RCC 7860 (cell line): ENCODE measurements at regions not wholly inside any gene's neighbourhood (a gene's known extent, or its start where the extent isn't known, plus 50 kb on each side); places are given as distances from the start of the nearest gene placed in this dataset.

ENCODE experiments used
- DNase-seq: peaks from one replicate; pipeline ENCODE4 v3.0.0-alpha.2; 2015; ENCODE audit warnings: low spot score
- FAIRE-seq: peaks from 2 replicates; lab custom pipeline; 2012; peaks lifted over from hg19 to GRCh38; lab: Jason Lieb, UNC

DNA sequence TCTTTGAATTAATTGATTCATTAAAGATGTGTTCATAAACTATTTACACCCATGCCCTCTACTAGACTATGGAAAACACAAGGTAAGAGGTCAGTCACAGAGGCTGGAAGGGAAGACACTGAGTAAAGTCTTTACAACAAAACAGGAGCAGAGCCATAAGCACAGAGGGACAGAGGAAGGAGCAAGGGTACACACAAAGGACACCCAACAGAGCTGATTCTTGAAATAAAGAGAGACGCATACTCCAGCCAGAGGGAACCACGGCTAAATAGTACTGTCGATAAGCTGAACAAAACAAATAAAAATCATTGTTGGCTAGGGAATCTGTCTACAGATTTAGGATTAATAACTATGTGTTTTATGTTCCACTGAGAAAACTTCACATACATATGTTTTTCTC, 289.2 kb downstream of the EFNB2 start:
- DNase-seq (no peak), FAIRE-seq (no peak)

DNA sequence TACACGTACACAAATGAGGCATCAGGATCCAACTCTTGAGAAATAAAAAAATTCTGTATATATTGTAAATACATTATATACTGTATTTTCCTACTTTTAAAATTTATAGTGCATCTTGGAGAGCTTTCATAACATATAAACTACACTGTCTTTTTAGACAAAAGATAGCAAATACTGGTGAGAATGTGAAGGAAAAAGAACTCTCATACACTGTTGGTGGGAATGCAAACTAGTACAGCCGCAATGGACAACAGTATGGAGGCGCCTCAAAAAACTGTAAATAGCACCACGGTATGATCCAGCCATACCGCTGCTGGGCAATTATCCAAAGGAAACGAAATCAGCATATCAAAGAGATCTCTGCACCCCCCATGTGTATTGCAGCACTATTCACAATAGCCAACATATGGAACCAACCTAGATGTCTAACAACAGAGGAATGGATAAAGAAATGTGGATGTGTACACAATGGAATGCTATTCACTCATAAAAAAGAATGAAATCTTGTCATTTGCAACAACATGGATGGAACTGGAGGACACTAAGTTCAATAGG, 292.4 kb downstream of the EFNB2 start:
- FAIRE-seq: no peak
- DNase-seq: no peak

DNA sequence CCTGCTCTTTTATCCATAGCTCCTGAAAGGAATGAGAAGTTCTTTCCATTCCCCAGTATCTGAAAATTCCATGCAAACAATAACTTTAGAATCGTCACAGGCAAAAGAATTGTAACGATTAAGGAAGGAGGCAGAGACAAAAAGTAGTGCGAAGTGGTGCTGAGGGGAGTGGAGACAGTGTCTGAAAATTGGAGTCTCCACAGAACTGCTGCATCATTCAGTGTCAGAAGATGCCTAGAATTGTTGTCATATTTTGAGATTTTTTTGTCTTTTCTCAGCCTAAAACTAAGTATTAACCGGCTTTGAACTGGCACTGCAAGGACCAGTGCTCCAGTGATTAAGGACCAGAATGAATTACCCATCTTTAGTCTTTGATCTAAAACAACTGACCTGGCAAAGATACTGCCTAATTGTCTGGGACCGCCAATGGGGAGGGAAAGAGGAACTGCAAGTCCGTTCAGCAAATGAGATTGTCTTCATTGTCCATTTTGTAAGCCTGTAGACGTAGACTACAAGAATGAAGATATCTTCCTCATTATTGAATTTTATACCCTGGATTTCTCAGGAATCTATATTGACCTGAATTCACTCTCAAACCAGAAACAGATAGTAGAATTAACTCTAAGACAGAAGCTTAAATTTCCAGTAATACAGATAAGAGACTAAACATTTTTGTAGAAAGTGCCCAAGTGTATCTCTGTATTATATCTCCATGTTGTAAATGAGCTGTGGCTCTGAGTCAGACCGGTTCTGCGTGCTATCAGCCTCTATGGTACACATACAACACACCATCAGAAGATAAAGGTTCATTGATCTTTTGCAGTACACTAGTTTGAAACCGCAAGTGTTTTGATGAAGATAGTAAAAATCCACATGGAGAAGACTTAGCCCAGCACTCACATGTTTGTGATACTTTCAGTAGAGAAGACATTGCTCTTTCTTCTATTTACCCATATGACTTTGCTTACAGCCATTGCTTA, 293.2 kb downstream of the EFNB2 start:
- FAIRE-seq: no peak
- DNase-seq: no peak

DNA sequence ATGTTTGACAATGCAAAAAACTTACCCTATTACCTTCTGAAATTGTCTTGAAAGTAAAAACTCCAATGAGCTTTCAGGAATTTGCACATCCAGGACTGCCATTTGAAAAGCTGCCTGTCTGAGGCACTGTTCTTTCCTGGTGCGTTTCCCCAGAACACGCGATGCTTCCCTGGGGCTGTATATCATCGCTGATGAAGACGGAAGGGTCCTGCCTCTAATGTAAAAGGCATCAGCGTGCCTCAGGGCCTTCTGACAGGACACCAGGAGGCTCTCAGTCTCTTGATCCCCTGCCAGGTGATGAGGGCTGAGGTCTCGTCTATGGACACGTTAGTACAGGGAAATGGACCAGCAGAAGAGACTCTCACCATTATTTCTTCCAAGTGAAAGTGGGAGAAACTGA, 296.8 kb downstream of the EFNB2 start:
- DNase-seq: no peak
- no peak for FAIRE-seq

DNA sequence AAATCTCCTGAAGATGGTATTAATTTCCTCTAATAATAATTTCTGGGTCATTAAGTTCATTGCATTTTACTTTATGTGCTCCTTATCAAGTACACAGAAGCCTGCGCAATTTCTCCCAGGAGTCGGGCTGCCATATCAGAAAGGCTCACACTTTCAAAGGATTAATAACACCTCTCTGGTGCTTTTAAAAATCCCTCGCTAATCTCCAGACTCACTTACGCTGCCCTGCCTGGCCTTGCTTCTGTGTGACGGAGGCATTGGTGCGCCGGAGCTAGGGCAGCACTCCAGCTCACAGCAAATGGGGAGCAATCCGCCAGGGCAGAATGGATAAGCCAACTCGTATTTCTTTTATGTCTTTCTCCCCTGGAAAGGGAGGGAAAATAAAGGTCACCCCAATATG, 300.8 kb downstream of the EFNB2 start:
- DNase-seq (no peak), FAIRE-seq (no peak)

DNA sequence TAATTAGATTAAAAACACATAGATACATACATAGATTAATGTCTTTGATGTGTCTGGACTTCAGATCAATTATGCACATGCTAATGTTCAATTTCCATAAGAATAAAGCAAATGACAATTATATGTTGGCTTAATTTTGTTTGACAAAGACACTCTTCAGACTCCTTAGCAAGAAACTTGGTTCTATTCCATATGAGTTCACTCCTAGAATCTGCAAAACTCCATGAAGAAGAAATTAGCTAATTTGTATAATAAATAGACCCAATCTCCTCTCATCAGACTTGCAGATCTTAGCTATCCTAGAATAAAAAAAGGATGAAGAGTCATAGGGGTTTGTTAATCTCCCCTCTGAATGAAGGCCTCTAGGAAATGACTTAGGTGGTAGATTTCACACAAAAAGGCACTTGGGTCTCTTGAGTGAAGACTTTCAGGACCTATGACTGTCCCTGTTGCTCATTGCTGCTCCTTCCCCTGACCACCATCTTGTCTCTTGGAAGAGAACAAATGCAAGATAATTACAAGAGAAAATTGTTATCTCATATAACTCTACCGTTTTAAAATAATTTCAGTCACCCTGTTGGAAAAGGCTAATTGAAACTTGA, 302.2 kb downstream of the EFNB2 start:
- no peak for FAIRE-seq
- no peak for DNase-seq

DNA sequence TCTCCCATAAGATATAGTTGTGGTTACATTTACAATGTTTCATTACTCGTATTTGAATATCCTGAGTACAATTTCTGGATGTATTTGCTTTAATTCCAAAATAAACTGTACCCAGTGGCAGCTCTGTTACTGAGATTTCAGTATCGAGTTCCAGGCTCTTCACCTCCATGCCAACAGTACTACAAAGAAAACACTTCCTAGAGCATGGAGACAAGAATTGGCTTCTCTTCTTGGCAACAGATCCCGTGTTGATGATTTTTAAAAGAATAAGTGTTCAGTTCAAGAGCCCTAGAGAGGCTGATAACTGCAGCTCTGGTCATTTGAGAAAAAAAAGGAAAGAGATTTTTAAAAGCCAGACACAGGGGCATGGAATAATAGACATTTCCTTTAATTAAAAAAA, 302.8 kb downstream of the EFNB2 start:
- DNase-seq (no peak), FAIRE-seq (no peak)

DNA sequence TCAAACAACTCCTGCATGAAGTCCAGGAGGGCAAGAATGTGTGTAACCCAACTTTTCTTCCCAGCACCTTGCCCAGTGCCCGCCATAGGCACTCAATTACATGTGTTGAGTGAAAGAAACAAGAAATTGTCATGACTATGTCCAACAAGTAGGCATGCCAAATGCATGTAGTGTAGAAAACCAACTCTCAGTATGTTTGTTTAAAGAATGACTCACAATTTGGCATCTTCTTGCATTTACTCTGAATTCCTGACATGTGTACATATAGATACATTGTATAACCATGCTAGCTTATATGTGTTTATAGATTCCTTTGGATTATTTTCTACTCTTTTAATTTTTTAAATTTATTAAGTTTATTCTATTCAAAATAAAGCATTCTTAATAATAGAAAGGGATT, 305.0 kb downstream of the EFNB2 start:
- DNase-seq (no peak), FAIRE-seq (no peak)

DNA sequence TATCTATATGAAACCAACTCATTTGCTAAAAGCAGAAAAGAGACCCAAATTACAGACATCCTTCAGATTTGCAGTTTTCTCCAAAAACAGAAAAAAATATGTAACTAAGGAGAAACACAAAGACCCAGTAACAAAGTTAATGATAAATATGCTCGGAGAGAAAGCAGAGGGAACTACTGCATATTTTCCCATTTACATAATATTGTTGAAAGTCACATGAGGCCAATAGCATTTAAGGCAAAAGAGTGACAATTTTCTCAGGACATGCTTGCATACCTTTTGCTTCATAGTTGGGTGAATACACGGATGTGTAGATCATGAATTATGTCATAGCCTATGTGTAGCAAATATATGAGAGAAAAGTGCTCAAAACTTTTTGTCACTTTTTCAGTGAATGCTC, 310.3 kb downstream of the EFNB2 start:
- DNase-seq (no peak), FAIRE-seq (no peak)

DNA sequence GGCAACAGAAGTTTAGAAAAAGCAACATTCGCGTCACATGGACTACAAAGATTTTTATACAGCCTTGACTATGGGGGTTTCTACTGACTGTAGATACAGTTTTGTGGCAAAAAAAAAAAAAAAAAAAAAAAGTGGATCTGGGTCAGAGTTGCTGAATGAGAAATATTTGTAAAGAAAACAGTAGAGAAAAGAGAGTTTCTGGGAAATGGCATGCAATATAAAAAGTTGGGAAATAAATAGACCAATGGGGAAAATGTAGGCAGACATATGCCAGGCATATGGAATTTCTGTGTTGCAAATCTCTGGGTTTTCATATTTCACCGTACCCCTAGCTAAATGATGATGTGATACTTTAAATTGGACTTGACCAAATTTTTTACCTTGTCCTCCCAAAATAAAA, 315.3 kb downstream of the EFNB2 start:
- DNase-seq: no peak
- no peak for FAIRE-seq

DNA sequence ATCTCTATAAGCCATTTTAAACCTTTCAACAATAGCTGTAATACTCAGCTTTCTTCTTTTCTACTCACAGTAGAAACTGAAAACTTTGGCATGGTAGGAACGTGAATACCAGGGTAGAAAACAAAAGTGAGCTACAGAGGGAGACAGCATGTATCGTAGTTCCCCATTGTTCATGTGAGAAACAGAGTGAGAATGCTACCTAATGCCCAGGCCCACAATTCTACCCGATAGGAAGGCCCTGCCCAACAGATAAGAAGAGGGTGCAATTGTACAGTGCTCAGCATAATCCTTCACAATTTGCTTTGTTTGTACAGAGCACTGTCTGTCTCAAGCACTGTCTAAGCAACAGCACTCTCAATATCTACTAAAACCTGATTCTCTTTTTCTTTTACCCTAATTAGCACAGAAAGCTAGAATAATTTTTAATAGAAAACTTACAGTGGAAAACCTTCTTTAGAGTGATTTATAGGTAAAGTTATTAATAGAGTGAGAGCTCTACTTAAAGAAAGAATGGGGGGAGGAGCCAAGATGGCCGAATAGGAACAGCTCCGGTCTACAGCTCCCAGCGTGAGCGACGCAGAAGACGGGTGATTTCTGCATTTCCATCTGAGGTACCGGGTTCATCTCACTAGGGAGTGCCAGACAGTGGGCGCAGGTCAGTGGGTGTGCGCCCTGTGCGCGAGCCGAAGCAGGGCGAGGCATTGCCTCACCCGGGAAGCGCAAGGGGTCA, 322.3 kb downstream of the EFNB2 start:
- FAIRE-seq: no peak
- DNase-seq: no peak

DNA sequence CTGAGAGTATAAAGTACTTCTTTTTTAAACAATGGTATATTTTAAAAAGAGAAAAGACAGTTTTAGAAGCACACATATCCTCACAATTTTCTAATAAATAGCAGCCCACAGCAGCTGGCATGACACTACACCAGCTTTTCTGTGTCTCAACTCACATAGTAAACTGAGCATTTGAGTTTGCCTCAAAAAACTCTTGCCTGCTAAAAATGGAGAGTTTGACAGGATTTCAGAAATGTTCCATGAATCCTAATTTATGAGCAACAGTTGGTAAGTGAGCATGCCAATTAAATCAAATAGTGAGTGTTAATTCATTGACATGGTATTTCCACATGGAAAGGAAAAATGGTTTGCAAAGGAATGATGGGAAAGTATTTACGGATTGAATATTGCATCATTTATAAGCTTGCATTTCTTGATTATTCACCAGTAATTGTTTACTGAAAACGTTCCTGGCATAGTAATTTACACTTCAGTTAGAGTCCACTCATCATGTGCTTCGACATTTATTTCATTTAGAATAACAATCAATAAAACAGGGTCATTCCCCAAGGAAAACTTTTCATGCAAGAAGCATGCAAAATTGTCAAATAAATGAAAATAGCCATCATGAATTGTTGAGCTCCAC, 323.0 kb downstream of the EFNB2 start:
- FAIRE-seq (no peak), DNase-seq (no peak)

DNA sequence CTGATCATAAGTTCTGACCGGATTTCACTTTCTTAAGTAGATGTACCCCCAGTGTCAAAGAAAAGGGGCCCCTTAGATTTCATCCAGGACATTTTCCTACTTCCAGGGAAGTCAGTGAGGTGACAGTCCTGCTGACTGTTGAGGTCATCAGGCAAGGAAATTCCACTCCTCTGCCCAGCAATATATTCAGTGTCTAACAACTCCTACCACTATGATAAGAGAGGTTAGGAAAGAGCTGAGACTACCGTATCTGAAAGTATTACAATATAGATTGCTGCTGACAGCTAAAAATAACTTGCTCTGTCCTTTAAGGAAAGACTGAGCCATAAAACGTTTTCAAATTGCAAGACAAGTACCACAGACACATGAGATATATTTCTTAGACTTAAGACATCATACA, 325.1 kb downstream of the EFNB2 start:
- FAIRE-seq: no peak

DNA sequence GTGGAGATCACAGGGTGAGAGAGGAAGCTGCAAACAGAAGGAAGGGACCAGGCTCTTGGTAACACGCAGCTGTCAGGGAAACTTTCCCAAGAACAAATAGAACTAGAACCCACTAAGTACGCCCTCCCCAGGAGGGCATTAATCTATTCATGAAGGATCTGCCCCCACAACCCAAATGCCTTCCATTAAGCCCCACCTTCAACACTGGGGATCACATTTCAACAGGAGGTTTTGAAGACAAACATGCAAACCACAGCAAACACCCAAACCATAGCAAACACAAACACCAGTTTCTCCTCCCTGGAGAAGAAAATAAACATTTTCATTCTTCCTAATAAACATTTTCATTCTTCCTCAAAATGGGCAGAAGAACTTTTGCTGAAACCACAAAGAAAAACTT, 329.6 kb downstream of the EFNB2 start:
- FAIRE-seq (no peak), DNase-seq (no peak)

More for the DNA sequence above, 325.1 kb downstream of the EFNB2 start:
- DNase-seq: no peak

DNA sequence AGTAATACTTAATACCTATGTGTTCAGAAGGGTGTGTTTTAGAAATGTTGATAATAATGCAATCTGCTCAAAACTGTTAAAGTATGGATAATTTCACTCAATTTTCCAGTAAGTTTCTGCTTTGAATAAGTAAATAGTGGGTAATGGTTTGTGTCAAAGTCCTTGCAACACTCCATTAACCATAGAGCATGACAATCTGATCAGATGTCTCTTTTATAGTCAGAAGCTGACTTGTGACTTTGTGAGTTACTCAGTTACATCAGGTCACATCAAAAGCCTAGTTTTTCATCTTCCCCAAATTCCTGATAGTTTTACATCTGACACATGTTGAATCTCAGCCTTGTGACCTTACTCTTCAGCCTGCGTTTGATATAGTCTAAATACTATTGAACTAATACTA, 338.0 kb downstream of the EFNB2 start:
- FAIRE-seq (peak; percentile 40), DNase-seq (no peak)

DNA sequence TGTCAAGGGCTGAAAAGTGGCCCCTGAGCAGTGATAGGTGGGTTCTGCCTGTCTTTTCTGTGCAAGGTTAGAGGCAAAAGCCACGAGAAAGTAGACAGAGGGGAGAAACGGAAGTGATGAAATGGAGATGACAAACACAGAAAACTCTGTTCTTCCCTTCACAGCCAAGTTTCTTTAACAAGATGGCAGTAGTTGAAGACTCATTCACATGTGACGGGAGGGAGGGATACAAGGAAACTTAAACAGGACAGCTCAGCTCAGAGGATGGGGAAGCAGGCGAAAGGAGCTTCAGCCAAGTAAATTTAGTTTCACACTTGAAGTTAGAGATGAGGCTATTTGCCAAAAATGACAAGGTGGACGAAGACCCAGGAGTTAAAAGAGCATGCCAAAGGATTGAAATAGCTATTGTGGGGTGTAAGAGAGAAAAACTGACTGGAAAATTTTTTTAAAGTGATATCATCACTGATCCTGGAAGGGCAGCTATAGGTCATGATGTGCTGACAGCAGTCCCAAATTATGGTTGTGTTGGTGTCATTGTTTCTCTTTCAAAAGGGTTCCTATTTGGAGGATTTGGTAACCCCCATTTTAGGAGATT, 347.9 kb downstream of the EFNB2 start:
- DNase-seq (no peak), FAIRE-seq (no peak)

DNA sequence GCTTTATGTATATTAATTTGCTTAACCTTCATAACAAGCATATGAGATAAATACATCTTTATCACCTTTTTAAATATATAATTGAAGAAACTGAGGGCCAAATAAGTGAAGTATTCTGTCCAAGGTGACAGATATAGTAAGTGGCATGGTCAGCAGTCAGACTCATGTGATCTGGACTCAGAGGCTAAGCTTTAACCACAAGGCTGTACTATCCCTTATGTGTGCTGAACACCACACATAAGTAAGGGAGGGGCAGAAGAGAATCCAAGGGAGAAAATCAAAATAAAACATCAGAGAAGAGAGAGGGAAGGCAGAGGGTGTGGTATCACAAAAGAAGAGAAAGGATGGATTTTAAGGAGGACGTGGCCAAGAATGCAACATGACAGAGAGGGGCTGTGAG, 348.4 kb downstream of the EFNB2 start:
- FAIRE-seq (no peak), DNase-seq (no peak)

DNA sequence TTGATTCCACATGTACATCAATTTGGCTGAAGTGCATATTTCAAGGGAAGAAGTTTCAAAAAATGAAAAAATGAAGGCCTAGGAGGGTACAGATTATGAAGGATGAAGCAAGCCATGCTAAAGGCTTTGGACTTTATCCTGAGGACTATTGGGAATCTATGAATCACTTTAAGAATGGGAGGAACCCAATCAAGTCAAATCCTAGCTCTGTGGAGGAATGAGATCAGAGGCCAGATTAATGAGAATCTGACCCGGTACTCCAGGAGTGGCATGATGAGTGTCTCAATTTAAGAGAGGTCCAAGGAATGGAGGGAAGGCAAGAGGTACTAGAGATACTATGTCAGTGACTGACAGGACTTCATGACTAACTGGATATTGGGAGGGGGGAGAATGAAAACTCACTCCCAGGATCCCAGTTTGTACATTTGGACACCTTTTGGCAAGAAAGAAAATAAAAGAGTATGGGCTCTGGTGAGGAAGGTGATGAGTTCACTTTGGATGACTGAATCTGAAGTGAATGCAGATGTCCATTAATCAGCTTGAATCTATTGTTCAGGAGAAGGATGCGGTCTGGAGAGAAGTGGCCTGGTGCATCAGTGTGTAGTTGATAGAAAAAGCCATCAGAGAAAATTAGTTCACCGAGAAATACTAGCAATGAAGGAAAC, 349.0 kb downstream of the EFNB2 start:
- DNase-seq (no peak), FAIRE-seq (no peak)

DNA sequence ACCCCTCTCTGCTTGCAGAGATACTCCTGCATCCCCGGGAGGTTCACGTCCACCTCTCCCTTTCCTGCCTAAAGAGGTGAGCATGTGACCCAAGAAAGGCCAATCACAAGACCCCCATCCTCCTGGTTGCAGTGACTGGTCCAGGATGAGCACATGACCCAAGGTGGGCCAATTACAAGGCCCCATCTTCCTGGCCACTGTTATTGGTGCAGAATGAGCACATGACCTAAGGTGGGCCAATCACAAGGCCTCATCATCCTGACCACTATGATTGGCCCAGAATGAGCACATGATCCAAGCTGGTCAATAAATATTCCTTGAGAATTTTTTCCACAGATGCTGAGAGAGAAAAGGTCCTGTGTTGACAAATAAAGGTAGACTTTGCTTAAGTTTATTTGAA, 350.7 kb downstream of the EFNB2 start:
- no peak for FAIRE-seq
- DNase-seq: no peak

DNA sequence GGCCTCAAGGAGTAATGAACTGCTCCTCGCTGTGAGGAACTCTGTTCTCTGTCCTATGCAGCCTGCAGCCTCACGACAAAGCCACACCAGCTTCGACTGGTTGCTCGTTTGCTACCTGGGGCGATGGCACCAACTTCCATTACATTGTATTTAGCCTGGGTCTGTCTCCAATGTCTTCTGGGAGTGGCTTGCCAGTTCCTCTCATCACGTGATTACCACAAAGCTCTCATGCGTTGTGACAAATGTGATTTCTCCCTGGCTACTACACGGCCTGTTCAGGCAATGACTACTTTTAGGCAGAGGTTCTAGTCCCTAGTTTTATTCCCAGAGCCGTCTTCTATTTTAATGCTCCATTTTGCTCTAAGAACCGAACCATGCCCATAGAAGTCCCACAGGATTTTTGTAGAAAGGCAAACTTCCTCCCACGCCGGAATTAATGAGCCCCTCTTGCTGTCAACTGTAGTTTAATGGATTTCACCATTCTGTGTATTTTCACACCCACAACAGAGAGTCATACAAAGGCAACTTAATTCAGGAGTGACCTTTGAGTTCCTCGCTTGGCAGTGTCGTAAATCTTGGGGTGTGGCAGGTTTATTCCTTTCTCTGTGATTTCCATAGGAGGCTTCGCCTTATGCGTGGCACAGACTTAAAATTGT, 351.9 kb downstream of the EFNB2 start:
- no peak for DNase-seq

More for the DNA sequence above, 351.9 kb downstream of the EFNB2 start:
- FAIRE-seq: no peak
